Natural killer cell (primary cell): ENCODE measurements at regions not wholly inside any gene's neighbourhood (a gene's known extent, or its start where the extent isn't known, plus 50 kb on each side); places are given as distances from the start of the nearest gene placed in this dataset.

Experiments
- ATAC-seq, 3 donors: fragments of 150-1000 bp in 2 of 3; fragments of 200-7000 bp in 1 of 3; cut with Tn5 transposase; 1 replicate in 1 of 3; 2 replicates in 2 of 3; pipeline ENCODE4 v1.10.0; 2021; ENCODE audit warnings: mild to moderate bottlenecking in 2 of 3, moderate library complexity in 2 of 3
- DNase-seq, 2 donors: peaks; one replicate each; pipeline versions ENCODE4 v3.0.0 to v3.0.0-alpha.2; 2013 to 2021; ENCODE audit warnings: mixed read lengths in 1 of 2
- H3K27ac ChIP-seq: one replicate; pipeline ENCODE4 v1.5.1; 2013; ENCODE audit warnings: mild to moderate bottlenecking, low read length
- H3K27me3 ChIP-seq: one replicate; pipeline ENCODE4 v1.6.1; 2013; ENCODE audit warnings: low read length; ENCODE audit not compliant: control insufficient read depth, insufficient read depth
- H3K36me3 ChIP-seq: one replicate; pipeline ENCODE4 v1.6.1; 2013; ENCODE audit warnings: low read length; ENCODE audit not compliant: control insufficient read depth, insufficient read depth
- H3K4me1 ChIP-seq: one replicate; pipeline ENCODE4 v1.6.1; 2013; ENCODE audit warnings: low read length; ENCODE audit not compliant: control insufficient read depth, insufficient read depth
- H3K4me3 ChIP-seq: one replicate; pipeline ENCODE4 v1.5.1; 2013; ENCODE audit warnings: low read length
- H3K9me3 ChIP-seq: one replicate; pipeline ENCODE4 v1.6.1; 2013; ENCODE audit warnings: low read length; ENCODE audit not compliant: control insufficient read depth, insufficient read depth
- H3K27ac Mint-ChIP-seq, 2 donors: one replicate each; pipeline ENCODE4 v1.8.0; 2022; ENCODE audit warnings: mild to moderate bottlenecking in 2 of 2, mixed read lengths in 2 of 2, moderate library complexity in 1 of 2
- H3K27me3 Mint-ChIP-seq, 2 donors: one replicate each; pipeline ENCODE4 v1.8.0; 2022; ENCODE audit warnings: low read depth in 2 of 2, mixed read lengths in 2 of 2
- H3K36me3 Mint-ChIP-seq: one replicate; pipeline ENCODE4 v1.8.0; 2022; ENCODE audit warnings: mixed read lengths
- H3K4me1 Mint-ChIP-seq, 2 donors: one replicate each; pipeline ENCODE4 v1.8.0; 2022; ENCODE audit warnings: mixed read lengths in 2 of 2
- H3K4me3 Mint-ChIP-seq: one replicate; pipeline ENCODE4 v1.8.0; 2022; ENCODE audit warnings: mild to moderate bottlenecking, moderate library complexity, mixed read lengths
- H3K9me3 Mint-ChIP-seq, 2 donors: one replicate each; pipeline ENCODE4 v1.8.0; 2022; ENCODE audit warnings: mixed read lengths in 2 of 2
- CTCF ChIP-seq: fragments of 200-600 bp; IDR thresholded peaks from one replicate; pipeline ENCODE4 v1.8.0; 2022; ENCODE audit warnings: antibody characterized with exemption
- WGBS: methylation state at CpG from one replicate; pipeline ENCODE4 v1.1.7; 2013; ENCODE audit warnings: missing lambda C conversion rate; ENCODE audit not compliant: insufficient coverage; 5-methylcytosine and 5-hydroxymethylcytosine counted together
- intact Hi-C: fragments of 100-400 bp; cut with micrococcal nuclease; formaldehyde crosslinking; loops from one replicate; pipeline ENCODE4 v1.14.2; 2022

DNA sequence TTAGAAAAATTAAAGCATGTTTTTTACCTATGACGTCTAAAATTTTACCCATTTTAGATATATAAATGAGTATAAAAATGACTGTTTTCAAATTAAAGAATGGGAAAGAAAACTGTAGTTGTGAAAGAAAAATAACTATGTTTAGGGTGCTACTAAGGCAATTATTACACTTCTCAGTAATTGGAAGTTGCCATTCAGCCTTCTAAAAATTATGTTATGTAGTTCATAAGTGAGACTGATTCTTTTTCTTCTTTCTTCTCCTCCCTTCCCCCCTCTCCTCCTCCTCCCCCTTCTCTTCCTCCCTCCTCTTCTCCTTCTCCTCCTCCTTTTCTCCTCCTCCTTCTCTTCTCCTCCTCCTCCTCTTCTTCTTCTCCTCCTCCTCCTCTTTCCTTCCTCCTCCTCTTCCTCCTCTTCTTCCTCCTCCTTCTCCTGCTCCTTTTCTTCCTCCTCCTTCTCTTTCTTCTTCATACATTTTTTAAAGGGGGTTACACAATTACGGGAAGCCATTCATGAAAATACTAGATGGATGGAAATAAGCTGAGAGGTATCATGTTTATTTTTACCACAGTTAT is 223.6 kb downstream of the CETN3 start:
- Histone ChIP-seq H3K4me3 (no peak overlapping the region), H3K36me3 (no peaks in the 10 kb centered on the region), H3K27me3 (no peaks in the 10 kb centered on the region), H3K9me3 (no peaks in the 10 kb centered on the region), H3K4me1 (no peaks in the 10 kb centered on the region), H3K27ac (no peak overlapping the region)
- Mint-ChIP-seq H3K36me3 (no peaks in the 10 kb centered on the region), H3K27me3 (no peaks in the 10 kb centered on the region), H3K4me3 (no peak overlapping the region), H3K9me3 (peaks cover 0 to 2% of the 10 kb centered on the region in 2 donors), H3K4me1 (no peaks in the 10 kb centered on the region), H3K27ac (no peak overlapping the region)
- no peak for DNase-seq
- TF ChIP-seq CTCF, result no peak
- no CpG with 5 or more reads among the region's 2 CpGs for WGBS
- intact Hi-C loops, result no loop called here
- ATAC-seq, result no peak

- no peak for TF ChIP-seq CTCF
- Histone ChIP-seq H3K4me1 (no peaks in the 10 kb centered on the region), H3K27me3 (no peaks in the 10 kb centered on the region), H3K4me3 (no peak overlapping the region), H3K27ac (no peak overlapping the region), H3K9me3 (no peaks in the 10 kb centered on the region), H3K36me3 (no peaks in the 10 kb centered on the region)
- no peaks in the 10 kb centered on the region for H3K27me3 Mint-ChIP-seq
- intact Hi-C loops, result no loop called here
- H3K4me3 Mint-ChIP-seq, result no peak overlapping the region
- H3K36me3 Mint-ChIP-seq, result no peaks in the 10 kb centered on the region
- H3K9me3 Mint-ChIP-seq, result peaks cover 0 to 2% of the 10 kb centered on the region in 2 donors
- DNase-seq, result no peak
- ATAC-seq, result no peak
- H3K27ac Mint-ChIP-seq, result no peak overlapping the region
- H3K4me1 Mint-ChIP-seq, result no peaks in the 10 kb centered on the region
- 87% methylated on average over 5 of the region's 5 CpGs for WGBS
Observed at GRCh38 chr5:90184764-90185163, 224.8 kb downstream of the CETN3 start.

DNA sequence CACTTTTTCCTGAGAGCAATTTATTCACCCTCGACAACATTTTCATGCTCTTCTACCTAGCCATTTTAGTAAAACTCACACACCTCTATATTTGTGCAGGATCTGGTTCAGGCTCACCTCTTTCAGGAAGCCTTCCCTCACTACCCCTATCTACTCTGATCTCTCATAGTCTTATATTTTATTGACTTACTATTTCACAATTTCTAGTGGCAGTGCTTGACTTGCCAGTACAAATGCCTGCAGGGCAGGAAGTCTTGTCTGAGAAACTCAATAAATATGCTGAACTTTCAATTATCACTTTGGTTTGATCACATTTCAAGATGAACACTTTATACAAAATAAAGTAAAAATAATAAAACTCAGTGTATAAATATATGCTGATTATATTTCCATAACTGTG is 226.8 kb downstream of the CETN3 start:
- no peak for TF ChIP-seq CTCF
- no peak for DNase-seq
- 95% methylated on average over 1 of the region's 1 CpG for WGBS

GRCh38 chr5:90174236-90174635 is 235.3 kb downstream of the CETN3 start:
- intact Hi-C loops, result no loop called here
- WGBS, result 91% methylated on average over 3 of the region's 4 CpGs
- no peaks in the 10 kb centered on the region for H3K9me3 ChIP-seq
- H3K9me3 Mint-ChIP-seq, result peaks cover 2 to 7% of the 10 kb centered on the region in 2 donors
- H3K27me3 Mint-ChIP-seq, result no peaks in the 10 kb centered on the region
- no peak for DNase-seq
- no peaks in the 10 kb centered on the region for H3K27me3 ChIP-seq
- H3K4me1 ChIP-seq, result no peaks in the 10 kb centered on the region
- H3K27ac Mint-ChIP-seq, result no peak overlapping the region
- no peak overlapping the region for H3K27ac ChIP-seq
- H3K4me3 Mint-ChIP-seq, result no peak overlapping the region
- TF ChIP-seq CTCF, result no peak
- no peaks in the 10 kb centered on the region for H3K36me3 Mint-ChIP-seq
- ATAC-seq, result no peak
- no peak overlapping the region for H3K4me3 ChIP-seq
- no peaks in the 10 kb centered on the region for H3K4me1 Mint-ChIP-seq
- H3K36me3 ChIP-seq, result no peaks in the 10 kb centered on the region

More for the DNA sequence above, 226.8 kb downstream of the CETN3 start:
- H3K9me3 ChIP-seq, result no peaks in the 10 kb centered on the region
- no peak overlapping the region for H3K27ac ChIP-seq
- H3K4me1 ChIP-seq, result no peaks in the 10 kb centered on the region
- H3K27me3 ChIP-seq, result no peaks in the 10 kb centered on the region
- H3K4me3 Mint-ChIP-seq, result no peak overlapping the region
- no peak for ATAC-seq
- H3K36me3 ChIP-seq, result no peaks in the 10 kb centered on the region
- no peak overlapping the region for H3K27ac Mint-ChIP-seq
- intact Hi-C loops, result no loop called here
- peaks cover 0 to 4% of the 10 kb centered on the region in 2 donors for H3K9me3 Mint-ChIP-seq
- H3K4me1 Mint-ChIP-seq, result no peaks in the 10 kb centered on the region
- no peak overlapping the region for H3K4me3 ChIP-seq
- no peaks in the 10 kb centered on the region for H3K36me3 Mint-ChIP-seq
- H3K27me3 Mint-ChIP-seq, result no peaks in the 10 kb centered on the region
